GM23338 (cell line): ENCODE measurements at regions not wholly inside any gene's neighbourhood (a gene's known extent, or its start where the extent isn't known, plus 50 kb on each side); places are given as distances from the start of the nearest gene placed in this dataset.

ENCODE experiments used
- ATAC-seq: fragments of 200-7000 bp; cut with Tn5 transposase; 3 replicates; pipeline ENCODE4 v1.9.1; 2020
- DNase-seq: peaks from one replicate; pipeline ENCODE4 v3.0.0-alpha.2; 2015; ENCODE audit warnings: low spot score
- H2AFZ ChIP-seq: fragments of 200-600 bp; sonication (generic); 2 replicates; pipeline ENCODE4 v1.8.0; 2016; ENCODE audit warnings: antibody characterized with exemption, mild to moderate bottlenecking, moderate library complexity
- H3F3A ChIP-seq: fragments of 200-600 bp; sonication (generic); replicated peaks from 2 replicates; pipeline ENCODE4 v1.8.0; 2017; ENCODE audit warnings: antibody characterized with exemption, mixed run types, low read depth
- H3K27ac ChIP-seq: fragments of 200-600 bp; sonication (generic); 2 replicates; pipeline ENCODE4 v1.6.1; 2016; ENCODE audit warnings: low read depth
- H3K27me3 ChIP-seq: fragments of 200-600 bp; sonication (generic); 2 replicates; pipeline ENCODE4 v1.8.0; 2016; ENCODE audit warnings: mild to moderate bottlenecking, mixed run types, moderate library complexity; ENCODE audit not compliant: insufficient read depth
- H3K36me3 ChIP-seq: fragments of 200-600 bp; sonication (generic); 2 replicates; pipeline ENCODE4 v1.8.0; 2016; ENCODE audit warnings: mild to moderate bottlenecking; ENCODE audit not compliant: insufficient read depth
- H3K4me1 ChIP-seq: fragments of 200-600 bp; sonication (generic); 2 replicates; pipeline ENCODE4 v1.8.0; 2016; ENCODE audit warnings: mild to moderate bottlenecking, moderate library complexity; ENCODE audit not compliant: insufficient read depth
- H3K4me2 ChIP-seq: fragments of 200-600 bp; sonication (generic); 2 replicates; pipeline ENCODE4 v1.7.1; 2017; ENCODE audit warnings: mixed run types
- H3K4me3 ChIP-seq: fragments of 200-600 bp; sonication (generic); 2 replicates; pipeline ENCODE4 v1.6.1; 2016; ENCODE audit warnings: mixed run types
- H3K79me2 ChIP-seq: fragments of 200-600 bp; sonication (generic); replicated peaks from 2 replicates; pipeline ENCODE4 v1.8.0; 2017; ENCODE audit warnings: mild to moderate bottlenecking; ENCODE audit not compliant: insufficient read depth
- H3K9me2 ChIP-seq: fragments of 200-600 bp; sonication (generic); 2 replicates; pipeline ENCODE4 v1.8.0; 2017; ENCODE audit not compliant: insufficient read depth
- H4K20me1 ChIP-seq: fragments of 200-600 bp; sonication (generic); replicated peaks from 2 replicates; pipeline ENCODE4 v1.8.0; 2017; ENCODE audit warnings: mild to moderate bottlenecking; ENCODE audit not compliant: insufficient read depth
- H3K27ac Mint-ChIP-seq: 2 replicates; pipeline ENCODE4 v1.8.0; 2020; ENCODE audit warnings: inconsistent platforms, mild to moderate bottlenecking, moderate library complexity, mixed read lengths
- H3K27me3 Mint-ChIP-seq: 3 replicates; pipeline ENCODE4 v1.8.0; 2022; ENCODE audit warnings: low read depth, mild to moderate bottlenecking, moderate library complexity, mixed read lengths, inconsistent platforms; ENCODE audit not compliant: insufficient read depth, poor library complexity
- H3K36me3 Mint-ChIP-seq: 3 replicates; pipeline ENCODE4 v1.8.0; 2021; ENCODE audit warnings: low read depth, mild to moderate bottlenecking, inconsistent platforms, moderate library complexity, mixed read lengths
- H3K4me1 Mint-ChIP-seq: 3 replicates; pipeline ENCODE4 v1.8.0; 2020; ENCODE audit warnings: mild to moderate bottlenecking, inconsistent platforms, mixed read lengths
- H3K4me3 Mint-ChIP-seq: 3 replicates; pipeline ENCODE4 v1.8.0; 2021; ENCODE audit warnings: moderate library complexity, mild to moderate bottlenecking, inconsistent platforms, mixed read lengths
- H3K9me3 Mint-ChIP-seq: 3 replicates; pipeline ENCODE4 v1.8.0; 2020; ENCODE audit warnings: moderate library complexity, mild to moderate bottlenecking, inconsistent platforms, mixed read lengths
- JUNB ChIP-seq: IDR thresholded peaks from one replicate; pipeline ENCODE4 v1.6.1; 2016; ENCODE audit warnings: antibody characterized with exemption; ENCODE audit not compliant: unreplicated experiment
- NANOG ChIP-seq: IDR thresholded peaks from 2 replicates; pipeline ENCODE4 v1.6.1; 2016; ENCODE audit warnings: antibody characterized with exemption, borderline replicate concordance
- POLR2AphosphoS5 ChIP-seq: IDR thresholded peaks from 2 replicates; pipeline ENCODE4 v1.6.1; 2016; ENCODE audit warnings: antibody characterized with exemption, low read depth
- REST ChIP-seq: IDR thresholded peaks from one replicate; pipeline ENCODE4 v1.6.1; 2018; ENCODE audit warnings: antibody characterized with exemption; ENCODE audit not compliant: unreplicated experiment
- ZNF331 ChIP-seq: fragments of 250-450 bp; sonication (Bioruptor Pico); IDR thresholded peaks from 2 replicates; pipeline ENCODE4 v1.5.0; 2020; ENCODE audit warnings: low read depth, mild to moderate bottlenecking, moderate library complexity
- TF ChIP-seq, protein P1 (sequence below), 2 experiments: fragments of 200-600 bp in 1 of 2; sonication (generic) in 1 of 2; conservative IDR thresholded peaks; 2 replicates each; pipeline versions ENCODE4 v1.5.1 to v1.6.1; 2016 to 2017; ENCODE audit warnings: antibody characterized with exemption in 2 of 2, low read depth in 2 of 2, mild to moderate bottlenecking in 2 of 2, moderate library complexity in 1 of 2
- TF ChIP-seq, protein P2 (sequence below): fragments of 250-450 bp; sonication (Bioruptor Pico); IDR thresholded peaks from 2 replicates; pipeline ENCODE4 v1.5.0; 2020; ENCODE audit warnings: mild to moderate bottlenecking, moderate library complexity

- Histone ChIP-seq H3F3A (no peaks in the 10 kb centered on the region), H3K9me2 (no peaks in the 10 kb centered on the region), H2AFZ (no peak overlapping the region), H3K4me1 (no peaks in the 10 kb centered on the region), H3K79me2 (no peaks in the 10 kb centered on the region), H3K36me3 (no peaks in the 10 kb centered on the region), H4K20me1 (no peaks in the 10 kb centered on the region), H3K4me3 (no peak overlapping the region), H3K4me2 (no peak overlapping the region), H3K27ac (no peak overlapping the region), H3K27me3 (no peaks in the 10 kb centered on the region)
- Mint-ChIP-seq H3K4me1 (peaks cover 9% of the 10 kb centered on the region; the same call in 2 of the 3 replicates), H3K4me3 (no peak overlapping the region), H3K27me3 (no peaks in the 10 kb centered on the region), H3K9me3 (no peaks in the 10 kb centered on the region), H3K36me3 (no peaks in the 10 kb centered on the region), H3K27ac (no peak overlapping the region)
- no peak for DNase-seq
- TF ChIP-seq, protein P1, sequence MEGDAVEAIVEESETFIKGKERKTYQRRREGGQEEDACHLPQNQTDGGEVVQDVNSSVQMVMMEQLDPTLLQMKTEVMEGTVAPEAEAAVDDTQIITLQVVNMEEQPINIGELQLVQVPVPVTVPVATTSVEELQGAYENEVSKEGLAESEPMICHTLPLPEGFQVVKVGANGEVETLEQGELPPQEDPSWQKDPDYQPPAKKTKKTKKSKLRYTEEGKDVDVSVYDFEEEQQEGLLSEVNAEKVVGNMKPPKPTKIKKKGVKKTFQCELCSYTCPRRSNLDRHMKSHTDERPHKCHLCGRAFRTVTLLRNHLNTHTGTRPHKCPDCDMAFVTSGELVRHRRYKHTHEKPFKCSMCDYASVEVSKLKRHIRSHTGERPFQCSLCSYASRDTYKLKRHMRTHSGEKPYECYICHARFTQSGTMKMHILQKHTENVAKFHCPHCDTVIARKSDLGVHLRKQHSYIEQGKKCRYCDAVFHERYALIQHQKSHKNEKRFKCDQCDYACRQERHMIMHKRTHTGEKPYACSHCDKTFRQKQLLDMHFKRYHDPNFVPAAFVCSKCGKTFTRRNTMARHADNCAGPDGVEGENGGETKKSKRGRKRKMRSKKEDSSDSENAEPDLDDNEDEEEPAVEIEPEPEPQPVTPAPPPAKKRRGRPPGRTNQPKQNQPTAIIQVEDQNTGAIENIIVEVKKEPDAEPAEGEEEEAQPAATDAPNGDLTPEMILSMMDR (conservative IDR thresholded peaks at IDR 0.05; ENCODE audit: low read depth in 2 of 2): no peak
- TF ChIP-seq, protein P2, sequence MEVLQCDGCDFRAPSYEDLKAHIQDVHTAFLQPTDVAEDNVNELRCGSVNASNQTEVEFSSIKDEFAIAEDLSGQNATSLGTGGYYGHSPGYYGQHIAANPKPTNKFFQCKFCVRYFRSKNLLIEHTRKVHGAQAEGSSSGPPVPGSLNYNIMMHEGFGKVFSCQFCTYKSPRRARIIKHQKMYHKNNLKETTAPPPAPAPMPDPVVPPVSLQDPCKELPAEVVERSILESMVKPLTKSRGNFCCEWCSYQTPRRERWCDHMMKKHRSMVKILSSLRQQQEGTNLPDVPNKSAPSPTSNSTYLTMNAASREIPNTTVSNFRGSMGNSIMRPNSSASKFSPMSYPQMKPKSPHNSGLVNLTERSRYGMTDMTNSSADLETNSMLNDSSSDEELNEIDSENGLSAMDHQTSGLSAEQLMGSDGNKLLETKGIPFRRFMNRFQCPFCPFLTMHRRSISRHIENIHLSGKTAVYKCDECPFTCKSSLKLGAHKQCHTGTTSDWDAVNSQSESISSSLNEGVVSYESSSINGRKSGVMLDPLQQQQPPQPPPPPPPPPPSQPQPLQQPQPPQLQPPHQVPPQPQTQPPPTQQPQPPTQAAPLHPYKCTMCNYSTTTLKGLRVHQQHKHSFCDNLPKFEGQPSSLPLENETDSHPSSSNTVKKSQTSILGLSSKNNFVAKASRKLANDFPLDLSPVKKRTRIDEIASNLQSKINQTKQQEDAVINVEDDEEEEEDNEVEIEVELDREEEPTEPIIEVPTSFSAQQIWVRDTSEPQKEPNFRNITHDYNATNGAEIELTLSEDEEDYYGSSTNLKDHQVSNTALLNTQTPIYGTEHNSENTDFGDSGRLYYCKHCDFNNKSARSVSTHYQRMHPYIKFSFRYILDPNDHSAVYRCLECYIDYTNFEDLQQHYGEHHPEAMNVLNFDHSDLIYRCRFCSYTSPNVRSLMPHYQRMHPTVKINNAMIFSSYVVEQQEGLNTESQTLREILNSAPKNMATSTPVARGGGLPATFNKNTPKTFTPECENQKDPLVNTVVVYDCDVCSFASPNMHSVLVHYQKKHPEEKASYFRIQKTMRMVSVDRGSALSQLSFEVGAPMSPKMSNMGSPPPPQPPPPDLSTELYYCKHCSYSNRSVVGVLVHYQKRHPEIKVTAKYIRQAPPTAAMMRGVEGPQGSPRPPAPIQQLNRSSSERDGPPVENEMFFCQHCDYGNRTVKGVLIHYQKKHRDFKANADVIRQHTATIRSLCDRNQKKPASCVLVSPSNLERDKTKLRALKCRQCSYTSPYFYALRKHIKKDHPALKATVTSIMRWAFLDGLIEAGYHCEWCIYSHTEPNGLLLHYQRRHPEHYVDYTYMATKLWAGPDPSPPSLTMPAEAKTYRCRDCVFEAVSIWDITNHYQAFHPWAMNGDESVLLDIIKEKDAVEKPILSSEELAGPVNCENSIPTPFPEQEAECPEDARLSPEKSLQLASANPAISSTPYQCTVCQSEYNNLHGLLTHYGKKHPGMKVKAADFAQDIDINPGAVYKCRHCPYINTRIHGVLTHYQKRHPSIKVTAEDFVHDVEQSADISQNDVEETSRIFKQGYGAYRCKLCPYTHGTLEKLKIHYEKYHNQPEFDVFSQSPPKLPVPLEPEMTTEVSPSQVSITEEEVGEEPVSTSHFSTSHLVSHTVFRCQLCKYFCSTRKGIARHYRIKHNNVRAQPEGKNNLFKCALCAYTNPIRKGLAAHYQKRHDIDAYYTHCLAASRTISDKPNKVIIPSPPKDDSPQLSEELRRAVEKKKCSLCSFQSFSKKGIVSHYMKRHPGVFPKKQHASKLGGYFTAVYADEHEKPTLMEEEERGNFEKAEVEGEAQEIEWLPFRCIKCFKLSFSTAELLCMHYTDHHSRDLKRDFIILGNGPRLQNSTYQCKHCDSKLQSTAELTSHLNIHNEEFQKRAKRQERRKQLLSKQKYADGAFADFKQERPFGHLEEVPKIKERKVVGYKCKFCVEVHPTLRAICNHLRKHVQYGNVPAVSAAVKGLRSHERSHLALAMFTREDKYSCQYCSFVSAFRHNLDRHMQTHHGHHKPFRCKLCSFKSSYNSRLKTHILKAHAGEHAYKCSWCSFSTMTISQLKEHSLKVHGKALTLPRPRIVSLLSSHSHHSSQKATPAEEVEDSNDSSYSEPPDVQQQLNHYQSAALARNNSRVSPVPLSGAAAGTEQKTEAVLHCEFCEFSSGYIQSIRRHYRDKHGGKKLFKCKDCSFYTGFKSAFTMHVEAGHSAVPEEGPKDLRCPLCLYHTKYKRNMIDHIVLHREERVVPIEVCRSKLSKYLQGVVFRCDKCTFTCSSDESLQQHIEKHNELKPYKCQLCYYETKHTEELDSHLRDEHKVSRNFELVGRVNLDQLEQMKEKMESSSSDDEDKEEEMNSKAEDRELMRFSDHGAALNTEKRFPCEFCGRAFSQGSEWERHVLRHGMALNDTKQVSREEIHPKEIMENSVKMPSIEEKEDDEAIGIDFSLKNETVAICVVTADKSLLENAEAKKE (CRISPR knock-in tag): no peak
- no peak for TF ChIP-seq POLR2AphosphoS5
- no peak for TF ChIP-seq ZNF331 (CRISPR knock-in tag)
- no peak for TF ChIP-seq JUNB
- TF ChIP-seq REST: no peak
- no peak for TF ChIP-seq NANOG
- no peak for ATAC-seq
These were observed 1155.5 kb upstream of the TENM4 start for GRCh38 chr11:80596291-80596810.
